ENCODE measurements at regions not wholly inside any gene's neighbourhood (a gene's known extent, or its start where the extent isn't known, plus 50 kb on each side); places are given as distances from the start of the nearest gene placed in this dataset.
A peak's percentile ranks its signal among the peaks of the same experiment; 100 is the strongest.
"Not testable (repeated sequence)": the region's sequence is repeated elsewhere in the genome, so short reads cannot be mapped to it uniquely, and the experiment has no call there.

- DNase-seq: no peak
Measured at GRCh38 chr20:19027971-19028370, 184.5 kb upstream of the SLC24A3 start.

- DNase-seq: no peak
Measured at GRCh38 chr20:19041787-19042186, 170.7 kb upstream of the SLC24A3 start.

- no peak for DNase-seq
Measured at GRCh38 chr20:19045371-19045770, 167.1 kb upstream of the SLC24A3 start.

DNA sequence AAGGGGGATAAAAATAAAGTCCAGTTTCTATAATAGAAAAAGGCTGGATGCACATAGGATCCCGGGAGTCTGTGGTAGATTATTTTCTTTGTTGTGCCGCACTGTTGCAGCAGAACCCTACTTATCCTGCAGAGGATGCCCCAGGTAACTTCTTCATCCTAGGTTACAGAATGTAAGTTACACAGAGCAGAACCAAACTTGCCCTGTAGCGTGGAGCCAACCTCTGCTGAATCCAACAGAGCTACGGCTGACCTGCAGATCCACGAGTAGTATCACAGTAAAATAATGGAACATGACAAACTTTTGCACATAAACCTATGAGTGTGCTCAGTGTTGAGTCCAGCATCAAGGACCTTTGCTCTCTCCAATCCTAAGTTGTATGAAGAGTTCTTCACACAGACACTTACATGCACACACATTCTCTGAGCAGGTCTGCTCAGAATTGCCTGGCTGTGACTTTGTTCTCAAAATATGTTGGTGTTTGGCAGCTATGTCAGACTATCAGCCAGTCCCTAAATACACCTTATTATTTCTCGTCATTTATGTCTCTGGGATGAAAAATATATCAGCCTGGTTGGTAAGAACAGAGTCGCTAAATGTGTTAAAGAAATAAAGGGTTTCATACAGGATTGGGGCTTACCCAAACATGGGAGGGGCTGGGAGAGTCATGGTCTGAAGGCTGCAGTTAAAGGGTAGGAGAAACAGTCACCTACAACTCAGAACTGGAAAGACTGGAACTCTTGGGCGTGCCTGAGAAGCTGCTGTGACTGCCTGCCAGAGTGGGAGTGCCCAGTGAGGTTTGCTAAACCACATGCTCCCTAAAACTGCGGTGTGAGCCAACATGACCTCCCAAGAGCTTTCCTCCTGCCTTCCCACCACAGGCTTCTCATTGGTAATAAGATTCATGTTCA lies 165.1 kb upstream of the SLC24A3 start:
- no peak for DNase-seq

DNA sequence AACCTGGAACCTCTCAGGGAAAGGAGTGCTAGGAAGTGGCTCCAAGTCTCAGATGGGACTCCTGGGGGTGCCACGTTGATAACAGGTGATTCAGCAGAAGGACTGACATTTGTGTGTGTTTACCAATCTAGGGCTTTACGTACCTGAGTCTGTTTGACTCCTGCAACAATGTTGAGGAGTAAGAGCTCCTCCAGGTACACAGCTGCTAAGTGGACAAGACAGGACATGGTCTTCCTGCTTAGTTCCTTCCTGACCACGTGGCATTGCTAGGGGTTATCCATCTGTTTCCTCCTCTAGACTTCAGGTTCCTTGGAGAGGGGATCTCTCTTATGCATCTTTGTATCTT lies 164.5 kb upstream of the SLC24A3 start:
- no peak for DNase-seq

GRCh38 chr20:19048995-19049501 lies 163.4 kb upstream of the SLC24A3 start:
- DNase-seq: no peak

GRCh38 chr20:19049514-19049913 lies 162.9 kb upstream of the SLC24A3 start:
- no peak for DNase-seq

DNA sequence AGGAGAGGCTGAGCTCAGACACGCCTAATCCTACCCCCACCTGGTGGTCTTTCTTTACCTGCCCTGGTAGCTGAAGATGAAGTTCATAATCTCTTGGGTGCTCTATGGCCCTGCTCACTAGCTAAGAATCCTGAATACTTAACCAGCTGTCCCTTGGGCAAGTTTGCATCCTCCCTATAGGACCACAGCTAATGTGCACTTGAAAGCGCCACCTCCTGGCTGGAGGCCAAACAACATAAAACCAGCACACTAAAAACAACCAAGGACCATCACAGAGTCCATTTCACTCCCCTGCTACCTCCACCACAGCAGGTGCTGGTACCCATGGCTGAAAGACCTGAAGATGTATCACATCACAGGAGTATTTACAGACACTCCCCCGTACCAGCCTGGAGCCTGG lies 155.5 kb upstream of the SLC24A3 start:
- no peak for DNase-seq

- DNase-seq: not testable (repeated sequence)
Measured at GRCh38 chr20:19064788-19065187, 147.7 kb upstream of the SLC24A3 start.

- no peak for DNase-seq
Measured at GRCh38 chr20:19067986-19068385, 144.5 kb upstream of the SLC24A3 start.

DNA sequence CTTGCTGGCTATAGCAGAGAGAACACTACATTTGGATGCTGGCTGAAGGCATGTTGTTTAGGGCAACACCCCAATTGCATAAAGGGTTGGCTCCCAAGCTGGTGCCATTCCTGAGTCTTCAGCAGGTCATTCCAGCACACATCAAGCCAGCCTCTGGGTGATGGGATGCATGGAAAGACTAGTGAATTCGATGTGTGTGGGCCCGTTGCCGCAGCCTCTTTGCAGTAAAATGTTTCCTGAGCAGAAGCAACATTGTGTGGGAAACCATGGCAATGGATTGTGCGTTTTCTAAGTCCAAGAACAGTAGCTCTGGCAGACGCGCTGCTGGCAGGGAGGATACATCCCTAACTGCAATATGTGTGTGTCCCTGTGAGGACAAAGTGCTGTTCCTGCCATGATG lies 142.4 kb upstream of the SLC24A3 start:
- DNase-seq: no peak

- DNase-seq: no peak
Measured at GRCh38 chr20:19070681-19071445, 141.6 kb upstream of the SLC24A3 start.

DNA sequence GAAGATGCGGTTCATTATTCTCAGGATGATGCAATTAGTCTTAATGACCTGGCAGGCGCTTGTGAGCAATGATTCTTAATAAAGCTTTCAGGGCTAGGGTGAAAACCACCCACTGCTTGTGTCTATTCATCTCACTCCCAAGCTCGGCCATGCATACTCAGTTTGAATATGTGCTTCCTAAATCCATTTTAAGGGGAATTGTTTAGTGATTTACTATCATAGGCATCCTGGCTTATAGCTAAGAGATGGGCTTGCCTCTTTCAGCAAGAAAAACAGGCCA lies 141.1 kb upstream of the SLC24A3 start:
- DNase-seq: no peak

GRCh38 chr20:19071902-19072498 lies 140.4 kb upstream of the SLC24A3 start:
- DNase-seq: no peak

- DNase-seq: no peak
Measured at GRCh38 chr20:19072988-19073387, 139.5 kb upstream of the SLC24A3 start.

- DNase-seq: no peak
Measured at GRCh38 chr20:19073584-19074218, 138.7 kb upstream of the SLC24A3 start.

DNA sequence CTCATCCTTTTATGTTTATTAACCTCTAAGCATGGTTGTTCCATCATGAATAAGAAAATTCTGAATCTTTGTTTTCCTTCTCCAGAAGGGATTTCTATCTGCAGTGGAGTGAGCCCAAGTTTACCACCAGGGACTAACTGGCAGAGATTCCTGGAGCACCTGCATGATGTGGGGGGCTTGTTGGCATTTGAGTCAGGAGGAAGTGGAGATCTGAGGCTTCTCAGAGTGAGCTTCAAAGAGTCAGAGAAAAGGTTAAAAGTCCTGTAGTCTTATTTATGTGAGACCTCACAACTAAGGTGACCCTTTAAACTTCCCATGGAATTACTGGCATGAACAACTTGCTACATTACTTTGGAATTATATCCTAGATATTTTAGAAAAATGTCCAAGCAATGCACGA lies 138.1 kb upstream of the SLC24A3 start:
- no peak for DNase-seq

DNA sequence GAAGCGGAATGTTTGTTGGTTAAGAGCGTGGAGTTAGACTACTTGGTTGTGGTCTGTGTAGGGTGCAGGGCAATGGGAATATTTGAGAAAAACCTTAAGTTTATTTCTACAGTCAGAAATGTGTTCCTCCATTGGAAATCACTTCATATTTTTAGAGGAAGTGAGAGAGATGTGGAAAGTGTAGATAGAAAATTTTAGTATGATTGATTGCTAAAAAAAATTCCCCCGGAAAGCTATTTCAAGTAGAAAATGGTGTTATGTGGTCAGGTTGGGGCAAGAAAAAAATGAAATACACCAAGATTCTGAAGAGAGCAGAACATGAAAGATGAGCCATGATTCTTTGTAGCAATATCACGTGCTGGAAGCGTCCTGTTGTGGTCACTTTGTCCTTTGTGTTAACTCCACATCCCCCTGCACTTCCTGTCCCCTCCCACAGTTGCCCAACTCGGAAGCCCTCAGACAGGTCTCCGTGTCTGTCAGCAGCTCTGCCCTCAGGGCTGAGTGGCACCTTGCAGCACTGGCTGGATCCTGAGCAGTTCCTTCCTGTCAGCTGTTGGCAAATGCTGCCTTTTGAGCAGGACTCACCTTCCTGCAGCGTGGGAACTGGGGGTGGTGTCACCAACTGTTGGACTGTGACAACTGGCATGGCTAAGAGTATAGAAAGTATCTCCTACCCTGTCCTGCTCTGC lies 137.5 kb upstream of the SLC24A3 start:
- DNase-seq: peak; percentile 50

DNA sequence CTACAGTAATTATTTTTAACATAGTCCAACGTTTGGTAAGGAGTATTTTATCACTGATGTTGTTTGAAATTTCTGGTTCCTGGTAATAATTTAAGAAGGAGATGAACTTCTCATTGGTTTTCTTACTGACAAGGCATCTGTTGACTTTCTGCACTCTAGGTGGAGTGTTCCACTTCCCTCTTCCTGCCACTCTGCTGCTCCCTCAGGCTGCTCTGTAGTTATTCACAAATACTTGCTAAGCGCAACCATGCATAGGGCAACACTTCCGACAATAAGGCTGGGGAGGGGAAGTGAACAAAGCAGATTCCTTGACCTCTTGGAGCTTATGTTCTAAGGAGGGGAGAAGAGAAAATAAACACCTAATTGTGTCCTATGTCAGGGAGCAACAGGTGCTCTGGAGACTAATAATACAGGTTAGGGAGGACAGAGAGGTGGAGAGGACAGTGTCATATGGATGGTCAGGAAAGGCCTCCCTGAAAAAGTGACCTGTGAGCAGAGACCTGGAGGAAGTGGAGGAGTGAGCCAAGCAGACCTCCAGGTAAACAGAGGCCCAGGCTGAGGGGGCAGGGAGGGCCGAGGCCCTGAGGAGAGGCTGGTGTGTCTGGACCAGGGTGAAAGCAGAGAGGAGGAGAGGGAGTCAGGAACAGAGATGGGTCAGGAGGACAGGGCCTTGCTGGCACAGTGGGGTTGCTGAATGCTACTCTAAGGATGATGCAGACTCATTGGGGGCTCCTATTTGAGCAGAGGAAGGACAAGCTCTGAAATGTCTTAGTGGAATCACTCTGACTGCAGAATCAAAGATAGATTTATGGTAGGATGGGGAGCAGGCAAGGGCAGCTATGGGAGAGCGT lies 134.8 kb upstream of the SLC24A3 start:
- no peak for DNase-seq

- DNase-seq: no peak
Measured at GRCh38 chr20:19078448-19079373, 133.7 kb upstream of the SLC24A3 start.

All from CD4-positive, alpha-beta T cell treated with Interferon gamma for 1 hour (primary cell).